ENCODE measurements at regions not wholly inside any gene's neighbourhood (a gene's known extent, or its start where the extent isn't known, plus 50 kb on each side); places are given as distances from the start of the nearest gene placed in this dataset.

GRCh38 chr11:112610996-112611750, 350.0 kb upstream of the NCAM1 start:
- TF ChIP-seq CTCF (IDR thresholded peaks at IDR 0.05) (no peak), POLR2AphosphoS5 (IDR thresholded peaks at IDR 0.05; ENCODE audit: insufficient read depth in 1 of 2, low read depth in 1 of 2) (no peak), POLR2A (IDR thresholded peaks at IDR 0.05) (no peak)

All from vagina (tissue), 2 donors.